ENCODE measurements at regions not wholly inside any gene's neighbourhood (a gene's known extent, or its start where the extent isn't known, plus 50 kb on each side); places are given as distances from the start of the nearest gene placed in this dataset.

DNA sequence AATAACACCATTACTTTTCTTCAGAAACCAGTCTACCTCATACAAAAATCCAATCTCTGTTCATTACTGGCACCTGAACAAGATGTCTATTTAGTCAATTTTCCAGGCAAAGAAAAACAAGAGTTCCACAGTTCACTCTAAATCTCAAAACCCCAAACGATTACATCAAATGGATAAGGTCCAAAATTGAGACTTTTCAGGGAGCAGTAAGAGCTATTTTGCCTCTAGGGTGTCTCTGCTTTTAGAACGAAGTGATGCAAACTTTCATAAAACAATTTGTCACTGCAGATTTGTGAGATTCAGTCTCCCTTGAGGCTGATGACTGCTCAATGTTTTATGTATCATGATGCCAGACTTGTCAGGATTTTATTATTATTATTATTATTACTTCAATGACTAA lies 937.0 kb upstream of the PHF14 start:
- TF ChIP-seq, protein P1, sequence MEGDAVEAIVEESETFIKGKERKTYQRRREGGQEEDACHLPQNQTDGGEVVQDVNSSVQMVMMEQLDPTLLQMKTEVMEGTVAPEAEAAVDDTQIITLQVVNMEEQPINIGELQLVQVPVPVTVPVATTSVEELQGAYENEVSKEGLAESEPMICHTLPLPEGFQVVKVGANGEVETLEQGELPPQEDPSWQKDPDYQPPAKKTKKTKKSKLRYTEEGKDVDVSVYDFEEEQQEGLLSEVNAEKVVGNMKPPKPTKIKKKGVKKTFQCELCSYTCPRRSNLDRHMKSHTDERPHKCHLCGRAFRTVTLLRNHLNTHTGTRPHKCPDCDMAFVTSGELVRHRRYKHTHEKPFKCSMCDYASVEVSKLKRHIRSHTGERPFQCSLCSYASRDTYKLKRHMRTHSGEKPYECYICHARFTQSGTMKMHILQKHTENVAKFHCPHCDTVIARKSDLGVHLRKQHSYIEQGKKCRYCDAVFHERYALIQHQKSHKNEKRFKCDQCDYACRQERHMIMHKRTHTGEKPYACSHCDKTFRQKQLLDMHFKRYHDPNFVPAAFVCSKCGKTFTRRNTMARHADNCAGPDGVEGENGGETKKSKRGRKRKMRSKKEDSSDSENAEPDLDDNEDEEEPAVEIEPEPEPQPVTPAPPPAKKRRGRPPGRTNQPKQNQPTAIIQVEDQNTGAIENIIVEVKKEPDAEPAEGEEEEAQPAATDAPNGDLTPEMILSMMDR (IDR thresholded peaks at IDR 0.05): no peak
- TF ChIP-seq POLR2A (IDR thresholded peaks at IDR 0.05): no peak

Data from testis (tissue), 2 donors.